Vagina (tissue), 2 donors: ENCODE measurements at regions not wholly inside any gene's neighbourhood (a gene's known extent, or its start where the extent isn't known, plus 50 kb on each side); places are given as distances from the start of the nearest gene placed in this dataset.

Experiments used
- DNase-seq, 2 donors: peaks; one replicate each; pipeline ENCODE4 v3.0.0-alpha.2; 2017; ENCODE audit errors: extremely low spot score in 2 of 2
- H3K27ac ChIP-seq: fragments of 200-600 bp; sonication (generic); one replicate; pipeline ENCODE4 v1.5.1; 2019
- H3K27me3 ChIP-seq: fragments of 200-600 bp; sonication (generic); one replicate; pipeline ENCODE4 v1.5.1; 2019
- H3K36me3 ChIP-seq, 2 donors: fragments of 200-600 bp; sonication (generic); one replicate each; pipeline ENCODE4 v1.5.1; 2017 to 2019
- H3K4me1 ChIP-seq: fragments of 200-600 bp; sonication (generic); one replicate; pipeline ENCODE4 v1.5.1; 2019
- H3K4me3 ChIP-seq, 2 donors: fragments of 200-600 bp; sonication (generic); 1 replicate in 1 of 2; 2 replicates in 1 of 2; pipeline ENCODE4 v1.5.1; 2016 to 2019
- H3K9me3 ChIP-seq: fragments of 200-600 bp; sonication (generic); one replicate; pipeline ENCODE4 v1.5.1; 2019
- POLR2A ChIP-seq, 2 donors: fragments of 450-650 bp; IDR thresholded peaks; one replicate each; pipeline ENCODE4 v1.6.1; 2017; ENCODE audit warnings: antibody characterized with exemption in 2 of 2, mild to moderate bottlenecking in 2 of 2, moderate library complexity in 2 of 2
- POLR2AphosphoS5 ChIP-seq, 2 donors: sonication (generic); formaldehyde crosslinking; IDR thresholded peaks; one replicate each; pipeline ENCODE4 v1.9.0; 2017; ENCODE audit warnings: antibody characterized with exemption in 2 of 2, mild to moderate bottlenecking in 2 of 2, low read depth in 1 of 2; ENCODE audit not compliant: insufficient read depth in 1 of 2
- intact Hi-C: fragments of 100-400 bp; cut with DNase I; formaldehyde crosslinking; loops from one replicate; pipeline ENCODE4 v1.15.1; 2023
- TF ChIP-seq, protein P1 (sequence below), 3 experiments: fragments of 450-650 bp in 2 of 3; fragments of 200-600 bp in 1 of 3; sonication (generic) in 1 of 3; IDR thresholded peaks; one replicate each; pipeline ENCODE4 v1.5.1; 2017 to 2019; ENCODE audit warnings: antibody characterized with exemption in 3 of 3, mild to moderate bottlenecking in 2 of 3, moderate library complexity in 2 of 3

DNA sequence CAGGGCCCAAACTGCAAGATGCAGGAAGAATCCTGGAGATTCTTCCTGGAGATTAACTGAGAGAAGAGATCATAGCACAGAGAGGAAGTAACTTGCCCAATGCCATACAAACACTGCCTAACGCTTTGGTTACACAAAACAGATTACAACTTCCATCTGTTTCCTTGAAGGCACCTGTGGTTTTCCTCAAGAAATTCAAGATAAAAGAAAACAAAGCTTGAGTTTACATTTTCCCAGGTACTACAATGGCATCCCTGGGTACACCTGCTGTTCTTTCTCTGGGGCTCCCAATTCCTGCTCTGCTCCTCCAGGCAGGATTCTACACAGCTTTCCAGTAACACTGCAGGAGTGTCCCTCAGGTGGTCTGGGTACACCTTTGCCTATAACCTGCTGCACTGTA is 781.9 kb upstream of the ID2 start:
- Histone ChIP-seq H3K27ac (no peak overlapping the region), H3K9me3 (no peaks in the 10 kb centered on the region), H3K27me3 (no peaks in the 10 kb centered on the region), H3K36me3 (no peaks in the 10 kb centered on the region), H3K4me3 (no peak overlapping the region), H3K4me1 (no peaks in the 10 kb centered on the region)
- DNase-seq: no peak
- TF ChIP-seq POLR2AphosphoS5 (IDR thresholded peaks at IDR 0.05; ENCODE audit: insufficient read depth in 1 of 2, low read depth in 1 of 2): no peak
- TF ChIP-seq, protein P1, sequence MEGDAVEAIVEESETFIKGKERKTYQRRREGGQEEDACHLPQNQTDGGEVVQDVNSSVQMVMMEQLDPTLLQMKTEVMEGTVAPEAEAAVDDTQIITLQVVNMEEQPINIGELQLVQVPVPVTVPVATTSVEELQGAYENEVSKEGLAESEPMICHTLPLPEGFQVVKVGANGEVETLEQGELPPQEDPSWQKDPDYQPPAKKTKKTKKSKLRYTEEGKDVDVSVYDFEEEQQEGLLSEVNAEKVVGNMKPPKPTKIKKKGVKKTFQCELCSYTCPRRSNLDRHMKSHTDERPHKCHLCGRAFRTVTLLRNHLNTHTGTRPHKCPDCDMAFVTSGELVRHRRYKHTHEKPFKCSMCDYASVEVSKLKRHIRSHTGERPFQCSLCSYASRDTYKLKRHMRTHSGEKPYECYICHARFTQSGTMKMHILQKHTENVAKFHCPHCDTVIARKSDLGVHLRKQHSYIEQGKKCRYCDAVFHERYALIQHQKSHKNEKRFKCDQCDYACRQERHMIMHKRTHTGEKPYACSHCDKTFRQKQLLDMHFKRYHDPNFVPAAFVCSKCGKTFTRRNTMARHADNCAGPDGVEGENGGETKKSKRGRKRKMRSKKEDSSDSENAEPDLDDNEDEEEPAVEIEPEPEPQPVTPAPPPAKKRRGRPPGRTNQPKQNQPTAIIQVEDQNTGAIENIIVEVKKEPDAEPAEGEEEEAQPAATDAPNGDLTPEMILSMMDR (IDR thresholded peaks at IDR 0.05): no peak
- no peak for TF ChIP-seq POLR2A (IDR thresholded peaks at IDR 0.05)
- intact Hi-C loops: no loop called here

DNA sequence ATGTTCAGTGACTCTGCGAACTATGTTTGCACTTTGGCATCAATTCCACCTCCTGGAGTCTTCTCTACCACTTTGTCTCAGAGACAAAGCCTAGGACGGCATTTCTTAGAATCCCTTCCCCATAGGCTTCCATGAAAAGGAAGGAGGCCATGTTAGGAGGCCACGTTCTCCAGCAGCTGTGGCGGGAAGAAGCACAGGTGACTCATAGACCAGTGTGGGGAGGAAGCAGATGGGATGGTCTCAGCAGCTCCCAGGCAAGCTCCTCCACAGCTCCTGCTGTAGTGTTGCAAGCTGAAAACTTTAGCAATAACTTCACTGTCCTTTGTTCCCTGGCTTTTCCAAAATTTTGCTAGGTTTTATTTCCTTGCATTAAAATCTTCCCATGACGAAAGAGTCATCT is 781.3 kb upstream of the ID2 start:
- TF ChIP-seq, protein P1 (IDR thresholded peaks at IDR 0.05): no peak
- TF ChIP-seq POLR2AphosphoS5 (IDR thresholded peaks at IDR 0.05; ENCODE audit: insufficient read depth in 1 of 2, low read depth in 1 of 2) (no peak), POLR2A (IDR thresholded peaks at IDR 0.05) (no peak)
- Histone ChIP-seq H3K36me3 (no peaks in the 10 kb centered on the region), H3K27ac (no peak overlapping the region), H3K4me1 (no peaks in the 10 kb centered on the region), H3K9me3 (no peaks in the 10 kb centered on the region), H3K4me3 (no peak overlapping the region), H3K27me3 (no peaks in the 10 kb centered on the region)
- intact Hi-C loops: no loop called here
- no peak for DNase-seq

DNA sequence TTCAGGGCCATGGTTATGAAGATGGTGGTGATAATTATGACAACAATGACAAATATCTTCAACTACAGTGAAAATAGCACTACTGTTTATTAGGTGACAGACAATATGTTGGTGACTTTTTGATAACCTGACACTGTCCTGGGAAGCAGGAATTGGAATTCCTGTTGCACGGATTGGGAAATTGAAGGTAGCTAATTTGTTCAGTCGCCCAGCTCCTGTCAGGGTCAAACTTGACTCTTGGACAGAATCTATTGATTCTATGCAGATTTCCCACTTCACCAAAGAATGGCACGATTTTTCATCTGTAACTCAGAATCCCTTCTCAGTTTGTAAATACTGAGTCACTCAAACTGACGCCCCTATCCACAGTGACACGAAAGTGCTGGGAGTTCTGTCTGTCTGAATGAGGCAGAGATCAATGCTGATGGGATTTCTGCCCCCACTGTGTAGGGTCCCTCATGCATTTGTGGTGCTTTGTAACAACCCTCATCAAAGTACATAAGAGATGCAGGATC is 779.5 kb upstream of the ID2 start:
- H3K4me3 ChIP-seq: no peak overlapping the region
- no peaks in the 10 kb centered on the region for H3K4me1 ChIP-seq
- intact Hi-C loops: no loop called here
- H3K27ac ChIP-seq: no peak overlapping the region
- H3K9me3 ChIP-seq: no peaks in the 10 kb centered on the region
- no peak for TF ChIP-seq POLR2A (IDR thresholded peaks at IDR 0.05)
- TF ChIP-seq, protein P1 (IDR thresholded peaks at IDR 0.05): no peak
- DNase-seq: no peak
- H3K36me3 ChIP-seq: no peaks in the 10 kb centered on the region
- H3K27me3 ChIP-seq: no peaks in the 10 kb centered on the region

DNA sequence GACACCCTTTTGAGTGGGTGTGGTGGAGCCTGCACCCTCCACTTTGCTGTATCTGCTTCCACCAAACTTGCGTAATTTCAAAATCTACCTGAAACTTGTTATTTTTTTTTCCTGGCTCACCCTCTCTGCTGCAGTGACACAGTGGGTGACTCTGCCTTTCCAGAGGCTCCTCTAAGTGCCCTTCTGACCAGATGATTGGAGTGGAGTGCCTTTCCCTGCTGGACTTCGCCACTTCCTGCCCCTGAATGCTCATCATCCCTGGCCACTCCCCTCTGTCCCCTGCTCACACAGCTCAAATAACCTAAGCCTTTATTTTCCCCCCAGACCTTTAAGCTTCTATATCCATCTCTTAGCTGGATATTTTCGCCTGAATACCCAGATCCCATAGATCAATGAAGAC is 777.5 kb upstream of the ID2 start:
- Histone ChIP-seq H3K36me3 (no peaks in the 10 kb centered on the region), H3K27ac (no peak overlapping the region), H3K4me1 (no peaks in the 10 kb centered on the region), H3K4me3 (no peak overlapping the region), H3K27me3 (no peaks in the 10 kb centered on the region), H3K9me3 (no peaks in the 10 kb centered on the region)
- DNase-seq: no peak
- TF ChIP-seq POLR2AphosphoS5 (IDR thresholded peaks at IDR 0.05; ENCODE audit: insufficient read depth in 1 of 2, low read depth in 1 of 2): no peak
- no peak for TF ChIP-seq POLR2A (IDR thresholded peaks at IDR 0.05)
- TF ChIP-seq, protein P1 (IDR thresholded peaks at IDR 0.05): no peak
- intact Hi-C loops: no loop called here

DNA sequence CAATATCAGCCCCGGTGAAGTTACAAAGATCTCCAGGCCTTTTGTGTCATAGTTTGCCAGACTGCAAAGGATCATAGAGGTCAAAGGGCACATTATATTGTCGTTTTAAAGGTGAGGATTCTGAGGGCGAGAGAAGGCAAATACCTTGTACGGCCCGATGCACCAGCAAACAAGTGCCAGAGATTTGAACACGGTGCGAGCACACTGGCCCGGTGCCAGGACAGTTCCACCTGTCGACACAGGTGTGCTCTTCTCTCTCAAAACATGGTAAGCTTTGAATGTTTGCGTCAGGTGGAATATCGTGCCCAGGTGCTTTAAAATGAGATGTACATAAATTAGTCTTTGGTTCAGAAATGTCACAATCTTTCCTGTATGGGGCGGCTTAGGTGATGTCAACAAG is 776.1 kb upstream of the ID2 start:
- DNase-seq: no peak
- Histone ChIP-seq H3K9me3 (no peaks in the 10 kb centered on the region), H3K27me3 (no peaks in the 10 kb centered on the region), H3K36me3 (no peaks in the 10 kb centered on the region), H3K4me3 (no peak overlapping the region), H3K27ac (no peak overlapping the region), H3K4me1 (no peaks in the 10 kb centered on the region)
- TF ChIP-seq POLR2AphosphoS5 (IDR thresholded peaks at IDR 0.05; ENCODE audit: insufficient read depth in 1 of 2, low read depth in 1 of 2) (no peak), POLR2A (IDR thresholded peaks at IDR 0.05) (no peak)
- TF ChIP-seq, protein P1 (IDR thresholded peaks at IDR 0.05): no peak
- intact Hi-C loops: no loop called here
